Smooth muscle cell of the brain vasculature (primary cell): ENCODE measurements at regions not wholly inside any gene's neighbourhood (a gene's known extent, or its start where the extent isn't known, plus 50 kb on each side); places are given as distances from the start of the nearest gene placed in this dataset.
"Not testable (repeated sequence)": the region's sequence is repeated elsewhere in the genome, so short reads cannot be mapped to it uniquely, and the experiment has no call there.

Experiments used
- DNase-seq: peaks from one replicate; pipeline ENCODE4 v3.0.0-alpha.2; 2012; ENCODE audit warnings: low read depth, low spot score

GRCh38 chr6:82118150-82118562 lies 129.4 kb downstream of the IBTK start:
- DNase-seq = no peak

GRCh38 chr6:82114748-82115147 lies 132.8 kb downstream of the IBTK start:
- no peak for DNase-seq

GRCh38 chr6:82113231-82113630 lies 134.3 kb downstream of the IBTK start:
- DNase-seq = no peak

GRCh38 chr6:82111818-82112217 lies 135.7 kb downstream of the IBTK start:
- DNase-seq = no peak

- no peak for DNase-seq
Observed at GRCh38 chr6:82111114-82111513, 136.4 kb downstream of the IBTK start.

- DNase-seq = not testable (repeated sequence)
Observed at GRCh38 chr6:82103171-82103570, 144.4 kb downstream of the IBTK start.

GRCh38 chr6:82101374-82102114 lies 146.0 kb downstream of the IBTK start:
- DNase-seq = not testable (repeated sequence)

- DNase-seq = not testable (repeated sequence)
Observed at GRCh38 chr6:82100763-82101162, 146.8 kb downstream of the IBTK start.

- DNase-seq = no peak
Observed at GRCh38 chr6:82097676-82098075, 149.9 kb downstream of the IBTK start.

GRCh38 chr6:82095091-82095490 lies 152.5 kb downstream of the IBTK start:
- DNase-seq = no peak

GRCh38 chr6:82094166-82094806 lies 153.3 kb downstream of the IBTK start:
- no peak for DNase-seq

- DNase-seq = no peak
Observed at GRCh38 chr6:82088978-82089771, 158.4 kb downstream of the IBTK start.

GRCh38 chr6:82086944-82087343 lies 160.6 kb downstream of the IBTK start:
- DNase-seq = no peak

- no peak for DNase-seq
Observed at GRCh38 chr6:82085701-82086100, 161.8 kb downstream of the IBTK start.

- DNase-seq = no peak
Observed at GRCh38 chr6:82084324-82084920, 163.1 kb downstream of the IBTK start.

- DNase-seq = no peak
Observed at GRCh38 chr6:82083646-82084045, 163.9 kb downstream of the IBTK start.

GRCh38 chr6:82080767-82081166 lies 166.8 kb downstream of the IBTK start:
- no peak for DNase-seq

GRCh38 chr6:82078286-82078908 lies 169.1 kb downstream of the IBTK start:
- no peak for DNase-seq

GRCh38 chr6:82076916-82077315 lies 170.6 kb downstream of the IBTK start:
- no peak for DNase-seq

GRCh38 chr6:82074556-82074955 lies 173.0 kb downstream of the IBTK start:
- no peak for DNase-seq

GRCh38 chr6:82073484-82073883 lies 174.1 kb downstream of the IBTK start:
- DNase-seq = no peak

GRCh38 chr6:82072751-82073150 lies 174.8 kb downstream of the IBTK start:
- DNase-seq = no peak
